HT-29 (cell line): ENCODE measurements at regions not wholly inside any gene's neighbourhood (a gene's known extent, or its start where the extent isn't known, plus 50 kb on each side); places are given as distances from the start of the nearest gene placed in this dataset.

ENCODE experiments used
- DNase-seq: peaks from one replicate; pipeline ENCODE4 v3.0.0-alpha.2; 2015; ENCODE audit warnings: low spot score

DNA sequence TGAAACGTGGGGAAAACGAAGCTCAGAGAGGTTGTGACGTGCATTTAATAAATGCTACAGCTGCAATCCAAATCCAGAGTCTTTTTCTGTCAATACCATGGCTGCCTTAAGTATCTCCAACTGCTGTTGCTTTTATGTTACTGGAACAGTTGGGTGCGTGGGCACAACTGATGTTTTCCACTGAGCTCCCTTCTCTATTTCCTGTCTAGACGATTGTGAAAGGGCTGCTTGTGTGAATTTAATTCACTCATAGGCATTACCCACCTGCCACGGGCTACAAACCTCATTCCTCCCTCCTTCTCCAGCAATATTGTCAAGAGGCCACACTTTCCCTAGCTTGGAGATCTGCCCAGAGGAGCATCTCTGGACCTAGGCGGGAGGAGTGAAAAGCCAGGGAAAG, 526.0 kb downstream of the MID1IP1 start:
- DNase-seq = no peak

- DNase-seq = no peak
These were observed 526.4 kb downstream of the MID1IP1 start for GRCh38 chrX:39327705-39328104.

DNA sequence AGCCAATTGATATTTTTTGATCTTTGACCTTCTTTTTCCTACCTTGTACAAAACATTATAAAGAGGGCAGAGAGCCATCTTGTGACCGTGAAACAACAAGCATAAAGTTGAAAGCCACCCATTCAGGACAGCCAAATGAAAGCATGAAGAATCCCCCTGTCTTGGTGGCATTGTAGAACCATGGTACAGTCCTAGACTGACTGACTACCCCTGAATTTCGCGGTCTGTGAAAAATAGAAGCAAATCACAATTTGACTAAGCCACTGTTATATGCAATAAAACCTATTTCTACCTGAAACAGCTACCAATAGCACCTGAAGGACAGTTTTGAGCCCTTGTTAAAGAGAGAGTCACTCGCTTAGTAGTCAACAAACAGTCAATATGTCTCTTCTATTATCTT, 527.4 kb downstream of the MID1IP1 start:
- DNase-seq = no peak

- peak; percentile 4 for DNase-seq
These were observed 529.9 kb downstream of the MID1IP1 start for GRCh38 chrX:39331082-39331704.

GRCh38 chrX:39333451-39333850, 532.2 kb downstream of the MID1IP1 start:
- DNase-seq = no peak

DNA sequence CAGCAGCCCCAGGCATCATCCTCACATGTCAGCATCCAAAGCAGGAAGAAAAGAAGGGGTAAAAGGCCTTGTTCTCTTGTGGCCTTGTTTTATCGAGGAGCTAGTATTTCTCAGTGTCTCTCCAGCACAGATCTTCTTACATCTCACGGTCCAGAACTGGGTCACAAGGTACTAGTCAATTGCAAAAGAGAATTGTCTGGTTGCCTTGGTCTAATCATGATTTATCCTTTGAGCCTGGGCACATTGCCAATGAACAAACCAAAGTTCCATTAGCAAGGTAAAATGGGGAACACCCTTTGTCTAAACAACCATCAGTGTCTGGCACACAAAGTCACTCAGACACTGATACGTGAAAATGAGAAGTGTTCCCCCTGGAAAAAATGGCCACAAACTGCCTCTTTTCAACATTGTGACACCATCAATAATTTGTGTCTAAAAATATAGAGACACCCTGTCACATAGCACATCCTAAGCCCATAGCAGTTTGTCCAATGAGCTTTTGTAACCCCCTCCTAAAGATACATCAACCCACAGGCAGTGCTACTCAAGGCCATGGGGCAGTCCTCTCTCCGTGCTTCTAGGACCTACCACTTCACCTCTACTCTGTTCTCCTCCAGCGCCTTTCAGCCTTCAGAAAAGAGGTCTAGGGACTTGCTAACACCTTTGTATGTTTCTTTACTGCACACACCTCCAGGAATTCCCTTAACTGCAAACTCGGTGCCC, 534.4 kb downstream of the MID1IP1 start:
- DNase-seq = peak; percentile 13

- no peak for DNase-seq
These were observed 535.5 kb downstream of the MID1IP1 start for GRCh38 chrX:39336671-39337311.

DNA sequence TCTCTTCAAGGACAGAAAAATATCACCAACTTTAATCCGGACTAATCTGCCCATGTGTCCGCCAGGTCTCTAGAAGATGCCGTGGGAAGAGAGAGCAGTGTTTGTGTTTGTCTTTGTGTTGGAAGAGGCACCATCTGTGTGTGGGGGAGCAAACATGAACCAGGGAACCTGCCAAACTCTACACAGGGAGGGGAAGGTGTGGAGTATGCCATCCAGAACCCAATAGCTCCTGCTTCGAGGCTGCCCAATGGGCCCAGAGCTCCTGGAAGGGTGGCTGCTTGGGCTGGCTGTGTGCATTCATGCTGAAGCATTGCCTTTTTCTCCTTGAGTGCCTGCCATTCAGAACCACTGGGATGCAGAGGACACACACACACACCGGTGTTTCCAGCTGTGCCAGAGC, 536.2 kb downstream of the MID1IP1 start:
- no peak for DNase-seq

- no peak for DNase-seq
These were observed 537.3 kb downstream of the MID1IP1 start for GRCh38 chrX:39338583-39338982.

- DNase-seq = no peak
These were observed 555.0 kb downstream of the MID1IP1 start for GRCh38 chrX:39356119-39356807.

DNA sequence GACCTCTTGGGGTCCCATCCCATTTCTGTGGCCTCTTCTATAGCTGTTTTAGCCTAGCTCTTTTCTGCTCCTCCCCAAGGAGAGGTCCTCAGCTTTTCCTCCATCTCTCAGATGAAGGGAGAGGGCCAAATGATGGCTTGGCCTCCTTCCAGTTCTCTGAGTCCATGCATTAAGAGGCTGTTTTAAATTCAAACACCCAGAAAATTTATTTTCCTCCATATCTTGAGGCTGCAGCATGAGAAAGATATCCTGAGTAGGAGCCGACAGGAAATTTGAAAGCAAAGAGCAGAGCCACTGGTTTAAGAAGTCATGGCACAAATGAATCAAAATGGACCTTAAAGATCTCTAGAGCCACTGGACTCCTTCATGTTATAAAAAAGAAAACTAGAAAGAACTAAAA, 558.8 kb downstream of the MID1IP1 start:
- no peak for DNase-seq

DNA sequence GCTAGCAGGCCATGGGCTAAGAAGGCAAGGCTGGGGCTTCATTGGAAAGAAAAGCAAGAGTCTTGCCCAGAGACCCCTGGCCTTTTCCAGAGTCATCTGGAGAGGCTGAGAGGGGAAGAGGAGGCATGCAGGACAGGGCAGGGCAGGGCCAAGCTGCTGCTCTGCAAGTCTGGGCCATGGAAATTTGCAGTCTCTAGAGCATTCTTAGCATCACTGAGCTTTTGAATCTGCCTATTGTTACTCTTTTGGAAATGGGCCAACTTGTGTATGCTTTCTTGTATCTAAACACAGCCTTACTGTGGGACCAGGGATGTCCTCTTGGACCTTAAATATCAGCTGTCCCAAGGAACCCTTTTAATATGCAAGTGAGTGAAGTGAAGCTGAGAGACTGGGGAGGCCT, 560.5 kb downstream of the MID1IP1 start:
- DNase-seq = no peak

GRCh38 chrX:39367416-39367815, 566.2 kb downstream of the MID1IP1 start:
- no peak for DNase-seq

DNA sequence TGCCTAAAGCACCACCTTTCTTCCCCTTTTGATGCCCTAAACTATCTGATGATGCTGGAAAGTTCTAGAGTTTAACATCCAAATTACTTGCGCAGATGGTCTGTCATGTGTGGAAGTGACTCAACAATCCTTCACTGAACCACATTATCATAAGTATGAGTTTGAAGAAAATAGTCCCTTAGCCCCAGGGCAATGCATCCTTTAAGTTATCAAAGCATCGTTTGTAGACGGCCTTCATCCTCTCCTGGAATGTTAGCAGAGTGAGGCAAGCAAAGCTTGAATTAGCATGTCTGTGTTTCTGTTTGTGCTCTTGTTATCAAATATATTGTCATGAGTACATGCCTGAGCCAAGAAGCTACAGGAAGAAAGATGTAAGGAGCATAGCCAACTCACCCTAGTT, 570.9 kb downstream of the MID1IP1 start:
- DNase-seq = no peak

DNA sequence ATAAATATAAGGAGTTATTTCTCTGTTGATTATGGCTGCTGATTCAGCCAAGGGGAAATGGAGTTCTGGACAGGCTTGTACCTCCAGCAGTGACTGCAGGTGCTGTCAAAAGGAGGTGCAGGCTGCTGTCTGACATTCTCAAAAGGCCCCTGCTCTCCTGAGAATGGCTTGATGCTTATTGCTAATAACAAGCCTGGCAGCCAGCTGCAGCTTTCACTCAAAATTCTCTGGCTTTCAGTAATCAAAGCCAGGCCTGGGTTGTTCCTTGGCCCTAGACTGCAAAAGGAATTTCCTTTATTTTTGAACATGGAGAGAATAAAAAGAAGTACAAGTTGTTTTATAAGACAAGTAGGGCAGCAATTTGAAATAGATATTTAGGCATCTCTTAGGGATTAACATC, 575.9 kb downstream of the MID1IP1 start:
- no peak for DNase-seq

- no peak for DNase-seq
These were observed 576.5 kb downstream of the MID1IP1 start for GRCh38 chrX:39377773-39378172.

GRCh38 chrX:39381422-39381821, 580.2 kb downstream of the MID1IP1 start:
- DNase-seq = no peak

GRCh38 chrX:39384996-39385395, 583.7 kb downstream of the MID1IP1 start:
- DNase-seq = no peak

DNA sequence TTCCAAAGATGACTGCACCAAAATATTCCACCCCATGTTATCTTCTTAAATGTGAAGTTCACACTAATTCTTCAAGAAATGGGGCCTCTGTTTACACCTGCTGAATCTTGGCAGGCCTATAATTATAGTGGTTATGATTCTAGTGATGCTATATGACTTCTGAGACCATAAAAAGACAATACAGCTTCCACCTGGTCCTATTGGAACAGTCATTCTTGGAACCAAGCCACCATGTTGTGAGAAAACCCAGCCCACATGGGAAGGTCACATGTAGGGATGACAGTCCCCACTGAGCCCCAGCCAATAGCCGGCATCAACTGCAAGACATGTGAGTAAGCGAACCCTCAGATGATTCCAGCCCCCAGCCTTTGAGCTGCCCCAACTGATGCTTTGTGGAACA, 587.5 kb downstream of the MID1IP1 start:
- DNase-seq = no peak

- no peak for DNase-seq
These were observed 595.2 kb downstream of the MID1IP1 start for GRCh38 chrX:39396358-39396995.

DNA sequence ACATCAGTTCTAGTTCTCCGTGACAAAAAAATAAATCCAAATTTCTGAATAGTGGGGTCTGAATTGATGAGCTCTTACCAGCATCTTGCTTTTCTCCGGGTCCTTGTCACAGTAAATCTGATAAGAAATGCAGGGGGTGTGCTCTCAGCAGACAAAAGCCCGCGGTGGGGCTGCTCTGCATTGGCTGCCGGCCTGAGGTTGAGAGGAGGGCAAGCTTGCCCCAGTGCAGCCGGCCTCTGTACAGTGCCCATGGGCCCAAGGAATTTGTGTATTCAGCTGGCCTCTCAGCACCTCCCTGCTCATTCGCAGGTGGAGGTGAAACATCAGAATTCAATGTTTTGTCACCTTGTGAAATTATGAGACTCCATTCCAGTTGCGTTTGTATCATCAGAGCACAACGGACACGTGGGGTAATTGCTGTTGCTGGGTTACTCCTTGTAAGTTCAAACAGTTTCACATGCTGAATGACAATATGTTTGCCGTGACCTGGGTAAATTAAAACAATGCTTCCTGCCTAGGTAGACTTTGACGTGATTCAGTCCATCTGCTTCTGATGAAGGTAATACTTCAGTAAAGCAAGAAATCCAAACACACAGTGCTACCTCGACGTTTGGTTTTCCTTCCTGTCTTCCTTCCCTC, 596.4 kb downstream of the MID1IP1 start:
- no peak for DNase-seq
